ENCODE measurements at regions not wholly inside any gene's neighbourhood (a gene's known extent, or its start where the extent isn't known, plus 50 kb on each side); places are given as distances from the start of the nearest gene placed in this dataset.

- intact Hi-C loops (cut with micrococcal nuclease): no loop called here
- no peaks in the 10 kb centered on the region for H3K4me1 ChIP-seq (replicated peaks in 1 of 2; ENCODE audit: control insufficient read depth in 2 of 2, insufficient read depth in 2 of 2, low read length in 2 of 2)
- ChIA-PET CTCF (ENCODE audit: low intra/inter-chr PET ratio) (no interaction called here), POLR2A (no interaction called here)
- TF ChIP-seq CBFA2T3 (IDR thresholded peaks at IDR 0.05) (no peak), HIVEP1 (CRISPR knock-in tag; IDR thresholded peaks at IDR 0.05) (no peak), RFX1 (IDR thresholded peaks at IDR 0.05) (no peak), ZNF518B (CRISPR knock-in tag; IDR thresholded peaks at IDR 0.05) (no peak), NR2C1 (IDR thresholded peaks at IDR 0.05) (no peak), NR2C1 (tag; IDR thresholded peaks at IDR 0.05) (no peak), ZZZ3 (IDR thresholded peaks at IDR 0.05) (no peak)
- H2AFZ ChIP-seq (ENCODE audit: low read depth, low read length): no peak overlapping the region
- H3K27me3 ChIP-seq (ENCODE audit: control insufficient read depth in 2 of 2, insufficient read depth in 2 of 2, low read length in 2 of 2): no peaks in the 10 kb centered on the region
- DNase-seq (ENCODE audit: extremely low read depth in 1 of 4, low spot score in 3 of 4) (no peak), ATAC-seq (no peak), FAIRE-seq (no peak)
- H4K20me1 ChIP-seq (replicated peaks; ENCODE audit: control insufficient read depth, insufficient read depth, low read length): no peaks in the 10 kb centered on the region
- H3K9ac ChIP-seq (ENCODE audit: insufficient read depth in 1 of 2, low read depth in 2 of 2, low read length in 2 of 2): no peak overlapping the region
- H3K4me3 ChIP-seq: no peak overlapping the region
- no TSS peak for BruUV-seq (replicated peaks)
- no peaks in the 10 kb centered on the region for H3K36me3 ChIP-seq (ENCODE audit: control insufficient read depth, insufficient read depth, low read length)
- H3K9me1 ChIP-seq (ENCODE audit: control insufficient read depth, insufficient read depth, low read length): no peaks in the 10 kb centered on the region
- H3K27ac ChIP-seq (ENCODE audit: extremely low read depth, low read depth, low read length): no peak overlapping the region
- WGBS (ENCODE audit: insufficient coverage, low coverage, missing lambda C conversion rate): 0% methylated on average over 3 of the region's 5 CpGs
- no peak overlapping the region for H3K4me2 ChIP-seq (ENCODE audit: insufficient read depth, low read length)
- in situ Hi-C loops (cut with MboI): no loop called here
- no peaks in the 10 kb centered on the region for H3K79me2 ChIP-seq (ENCODE audit: control insufficient read depth, insufficient read depth, low read length)
- H3K9me3 ChIP-seq (replicated peaks; ENCODE audit: control insufficient read depth, insufficient read depth, low read depth, low read length): no peaks in the 10 kb centered on the region
Observed at GRCh38 chr2:2493496-2493895, 162.4 kb upstream of the MYT1L start.

All from K562 (cell line).